DMS114 treated with DMSO at 0.1 percent for 48 hours (cell line): ENCODE measurements at regions not wholly inside any gene's neighbourhood (a gene's known extent, or its start where the extent isn't known, plus 50 kb on each side); places are given as distances from the start of the nearest gene placed in this dataset.

Source experiments
- DNase-seq: peaks from one replicate; lab custom pipeline; 2025; ENCODE audit not compliant: unreplicated experiment; lab: John Stamatoyannopoulos, UW

DNA sequence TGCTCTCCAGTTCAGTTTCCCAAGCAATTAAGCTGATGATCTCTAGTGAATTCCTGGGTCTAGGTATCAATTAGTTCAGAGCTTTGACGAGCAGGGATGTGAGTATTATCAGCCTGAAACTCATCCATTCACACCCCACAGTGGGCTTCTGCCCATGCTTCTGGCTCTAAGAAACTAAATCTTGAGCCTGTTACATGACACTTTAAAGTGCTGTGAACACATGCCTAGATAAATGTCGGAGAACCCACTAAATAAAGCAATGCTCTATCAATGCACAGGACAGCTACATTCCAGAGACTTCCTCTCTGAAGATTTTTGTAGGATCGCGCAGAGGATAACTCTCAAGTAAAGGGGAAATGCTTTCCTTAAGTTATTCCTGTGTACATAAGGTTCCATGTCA is 356.5 kb upstream of the TNP1 start:
- no peak for DNase-seq

DNA sequence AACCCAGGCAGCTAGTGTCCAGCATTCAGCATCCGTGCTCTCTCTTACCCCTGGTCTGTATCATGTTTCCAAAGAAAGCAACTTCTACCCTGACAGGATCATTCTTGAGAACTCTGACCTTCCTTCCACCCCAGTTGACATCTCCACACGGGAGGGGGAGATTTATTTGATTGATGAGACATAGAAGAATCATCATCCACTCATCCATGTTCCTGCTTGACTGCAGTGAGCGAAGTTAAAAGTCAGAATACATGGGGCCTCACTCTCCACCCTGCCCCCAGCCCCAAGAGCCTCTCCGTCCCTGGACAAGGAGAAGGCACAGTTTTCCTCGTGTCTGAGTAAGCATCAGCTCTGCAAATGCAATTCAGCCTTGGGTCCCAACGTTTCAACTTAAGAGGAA is 356.0 kb upstream of the TNP1 start:
- DNase-seq = no peak

DNA sequence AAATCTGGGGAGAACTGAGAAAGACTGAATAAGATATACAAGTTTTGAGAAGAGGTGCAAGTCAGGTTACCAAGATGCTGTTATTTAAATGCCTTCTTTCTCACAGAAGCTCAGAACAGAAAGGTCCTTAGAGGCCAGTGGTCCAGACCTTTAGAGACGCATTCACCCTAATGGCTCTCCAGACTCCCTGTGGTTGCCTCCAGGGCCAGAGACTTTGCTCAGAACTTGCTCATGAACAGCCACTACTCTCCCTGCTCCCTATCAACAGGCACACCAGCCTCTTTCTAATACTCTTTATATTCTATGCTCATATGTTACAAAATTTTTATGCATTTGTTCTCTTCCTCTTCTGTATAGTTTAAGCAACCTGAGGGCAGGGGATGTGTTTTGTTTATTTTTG is 349.0 kb upstream of the TNP1 start:
- no peak for DNase-seq

GRCh38 chr2:217207699-217208010 is 347.8 kb upstream of the TNP1 start:
- no peak for DNase-seq

DNA sequence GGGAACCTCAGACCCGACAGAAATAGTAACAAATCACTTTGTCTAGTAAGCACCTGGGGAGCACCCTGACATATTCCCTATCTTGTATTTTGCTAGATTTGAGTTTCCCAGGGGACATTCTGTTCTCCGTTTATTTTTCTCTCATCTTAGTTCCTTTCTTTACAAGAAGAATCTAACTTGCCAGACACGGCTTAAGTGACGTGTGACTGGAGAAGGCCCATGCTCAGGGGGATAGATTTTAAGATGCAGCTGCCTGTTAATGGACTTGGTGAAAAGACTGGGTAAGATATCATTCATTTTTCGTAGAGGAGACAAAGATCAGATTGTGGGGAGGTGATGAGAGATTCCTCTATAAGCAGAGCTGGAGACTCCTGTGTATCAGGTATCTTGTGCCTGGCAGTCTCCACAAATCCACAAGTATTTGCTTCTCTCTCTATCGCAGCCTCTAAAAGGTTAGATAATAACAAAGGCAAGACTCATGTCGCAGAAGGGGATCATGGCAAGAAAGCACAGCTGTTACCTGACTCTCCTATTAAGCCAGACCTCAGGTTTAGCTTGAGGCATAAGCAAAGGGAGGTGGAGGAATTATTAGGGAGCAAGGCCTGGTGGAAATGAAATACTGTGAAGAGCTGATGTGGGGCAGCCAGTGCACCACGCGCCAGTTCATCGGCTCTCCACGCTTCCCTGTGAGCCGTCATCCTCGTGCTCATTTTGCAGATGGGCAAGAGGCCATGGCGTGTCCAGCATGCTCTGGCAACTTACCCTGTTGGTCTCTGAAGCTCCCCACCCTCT is 347.2 kb upstream of the TNP1 start:
- no peak for DNase-seq

DNA sequence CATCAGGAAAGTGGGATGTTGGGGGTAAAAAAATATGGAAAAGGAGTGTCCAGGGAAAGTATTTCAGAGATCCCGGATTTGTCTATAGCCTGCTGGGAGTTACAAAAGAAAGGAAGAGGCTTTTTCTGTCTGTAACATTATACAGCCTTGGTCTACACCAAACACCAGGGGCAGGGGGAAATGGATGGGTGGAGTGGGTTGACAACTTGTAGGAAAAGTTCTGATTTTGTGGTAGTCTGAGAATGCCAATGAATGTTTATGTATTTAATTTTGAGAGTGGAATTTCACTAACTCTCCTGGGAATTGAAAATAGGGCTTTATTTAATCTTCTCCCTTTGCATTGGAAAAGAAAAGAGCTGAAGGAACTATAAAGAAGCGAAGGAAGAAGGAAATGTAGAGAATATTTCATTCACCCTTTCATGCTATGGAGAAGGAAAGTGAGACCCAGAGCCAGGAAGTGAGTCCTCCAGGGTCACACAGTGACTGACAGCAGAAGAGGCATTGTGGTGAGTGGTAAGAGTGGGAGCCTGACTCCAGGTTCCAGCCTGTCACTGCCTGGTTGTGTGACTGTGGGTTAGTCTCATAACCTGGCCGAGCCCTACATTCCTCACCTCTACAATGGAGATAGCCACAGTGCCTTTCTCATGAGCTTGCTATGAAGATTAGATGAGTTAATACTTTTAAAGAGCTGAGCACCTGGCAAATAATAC is 346.3 kb upstream of the TNP1 start:
- no peak for DNase-seq

GRCh38 chr2:217204358-217204757 is 344.5 kb upstream of the TNP1 start:
- DNase-seq = no peak

- no peak for DNase-seq
Measured at GRCh38 chr2:217203086-217203485, 343.2 kb upstream of the TNP1 start.

GRCh38 chr2:217199255-217199630 is 339.4 kb upstream of the TNP1 start:
- DNase-seq = no peak

- no peak for DNase-seq
Measured at GRCh38 chr2:217195658-217196446, 336.0 kb upstream of the TNP1 start.

DNA sequence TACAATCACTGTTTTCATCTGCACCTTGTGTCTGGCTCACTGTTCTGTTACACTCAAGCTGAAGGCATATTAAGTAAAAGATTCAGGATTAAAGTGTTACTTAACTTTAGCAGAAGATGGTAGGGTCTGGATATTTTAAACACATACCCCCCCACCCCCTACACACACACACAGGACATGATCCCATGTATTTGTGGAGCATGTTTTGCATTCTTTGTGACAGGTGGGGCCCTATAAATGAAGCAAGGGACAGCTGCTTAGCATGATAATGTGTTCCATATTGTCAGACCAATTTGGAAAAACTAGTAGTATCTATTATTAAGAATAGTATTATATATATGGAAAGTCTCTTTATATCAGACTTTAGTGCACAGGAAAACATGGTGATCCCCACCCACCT is 335.2 kb upstream of the TNP1 start:
- DNase-seq = no peak

DNA sequence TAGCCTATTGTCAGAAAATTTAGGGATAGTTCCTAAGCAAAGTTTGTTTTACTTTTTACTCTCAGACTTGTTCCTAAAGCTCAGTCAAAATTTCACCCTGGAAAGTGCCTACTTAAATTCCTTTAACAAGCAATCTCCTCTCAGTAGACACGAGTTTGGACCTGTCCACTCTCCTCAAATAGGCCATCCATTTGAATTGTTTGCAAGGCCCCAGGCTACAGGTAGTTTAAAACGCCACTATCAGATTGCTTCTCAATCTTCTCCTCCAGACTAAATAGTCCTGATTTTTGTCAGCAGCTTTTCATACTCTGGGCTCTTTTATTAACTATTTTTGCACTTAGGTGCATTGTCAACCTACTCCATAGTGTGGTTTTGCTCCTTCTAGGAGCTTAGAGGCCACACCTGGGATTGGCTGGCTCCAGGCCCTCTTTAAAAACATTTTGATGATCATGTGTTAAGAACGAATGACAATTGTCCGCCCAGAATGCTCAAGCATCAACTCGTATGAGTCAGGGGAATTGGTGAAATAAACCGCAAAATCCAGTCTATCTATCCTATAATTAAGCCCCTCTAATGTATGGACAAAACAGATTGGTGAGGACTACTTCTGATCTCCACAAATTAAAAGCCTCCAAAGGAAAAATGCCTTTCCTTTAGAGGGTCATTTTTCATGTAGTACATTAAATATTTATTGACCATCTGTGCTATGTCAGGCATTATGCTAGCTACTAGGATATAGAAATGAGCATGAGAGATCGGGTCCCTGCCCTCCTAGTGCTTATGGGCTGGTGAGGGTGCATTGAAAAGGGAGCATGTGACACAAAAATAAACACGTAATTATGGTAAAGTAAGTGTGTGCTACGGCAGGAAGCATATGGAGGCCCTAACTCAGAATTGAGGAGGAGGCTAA is 333.8 kb upstream of the TNP1 start:
- no peak for DNase-seq

DNA sequence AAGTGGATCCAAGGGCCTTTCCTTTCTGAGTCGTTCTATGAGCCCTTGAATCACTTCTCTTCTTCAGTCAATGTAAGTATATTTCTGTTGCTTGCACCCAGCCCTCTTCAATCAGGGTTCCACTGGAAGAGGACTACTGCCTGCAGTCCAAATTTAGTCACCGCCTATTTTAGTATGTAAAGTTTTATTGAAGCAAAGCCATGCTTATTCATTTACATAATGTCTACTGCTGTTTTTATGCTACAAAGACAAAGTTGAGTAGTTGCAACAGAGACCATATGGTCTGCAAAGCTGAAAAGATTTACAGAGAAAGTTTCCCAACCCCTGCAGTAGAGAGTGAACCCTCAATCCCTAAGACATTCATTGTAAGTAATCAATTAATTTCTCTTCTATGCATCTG is 332.5 kb upstream of the TNP1 start:
- DNase-seq = no peak

GRCh38 chr2:217189747-217190146 is 329.9 kb upstream of the TNP1 start:
- DNase-seq = no peak

GRCh38 chr2:217189131-217189530 is 329.3 kb upstream of the TNP1 start:
- no peak for DNase-seq

- DNase-seq = no peak
Measured at GRCh38 chr2:217186668-217187159, 326.9 kb upstream of the TNP1 start.

GRCh38 chr2:217186152-217186551 is 326.3 kb upstream of the TNP1 start:
- DNase-seq = no peak

GRCh38 chr2:217185265-217185995 is 325.6 kb upstream of the TNP1 start:
- no peak for DNase-seq

DNA sequence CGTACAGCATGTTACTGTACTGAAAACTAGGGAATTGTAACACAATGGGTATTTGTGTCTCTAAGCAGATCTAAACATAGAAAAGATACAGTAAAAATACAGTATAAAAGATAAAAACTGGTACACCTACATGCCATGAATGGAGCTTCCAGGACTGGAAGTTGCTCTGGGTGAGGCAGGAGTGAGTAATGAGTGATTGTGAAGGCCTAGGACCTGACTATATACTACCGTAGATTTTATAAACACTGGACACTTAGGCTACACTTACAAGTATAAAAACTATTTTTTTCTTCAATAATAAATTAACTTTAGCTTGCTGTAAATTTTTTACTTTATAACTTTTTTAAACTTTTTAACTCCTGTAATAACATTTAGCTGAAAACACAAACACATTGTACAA is 324.4 kb upstream of the TNP1 start:
- no peak for DNase-seq

GRCh38 chr2:217183471-217183870 is 323.6 kb upstream of the TNP1 start:
- DNase-seq = no peak
